ENCODE measurements at regions not wholly inside any gene's neighbourhood (a gene's known extent, or its start where the extent isn't known, plus 50 kb on each side); places are given as distances from the start of the nearest gene placed in this dataset.

DNA sequence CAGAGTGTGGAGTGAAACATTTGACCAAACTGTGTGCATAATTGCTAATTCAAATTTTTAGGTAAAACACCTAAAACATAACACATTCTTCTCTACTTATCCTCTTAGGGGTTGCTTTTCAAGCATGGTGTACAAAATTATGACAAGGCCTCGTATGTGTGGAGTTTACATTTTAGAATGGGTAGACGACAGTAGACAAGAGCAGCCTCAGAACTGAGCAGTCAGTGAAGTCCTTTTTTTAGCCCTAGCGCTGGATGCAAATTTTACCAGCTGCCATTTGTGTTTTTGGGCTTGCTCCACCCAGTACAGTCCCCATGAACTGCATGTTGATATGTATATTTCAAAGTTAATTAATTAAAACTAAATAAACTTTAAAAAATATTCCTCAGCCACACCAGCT is 64.7 kb upstream of the TOP3B start:
- no peak for TF ChIP-seq POLR2A (IDR thresholded peaks at IDR 0.05)
- TF ChIP-seq, protein P1, sequence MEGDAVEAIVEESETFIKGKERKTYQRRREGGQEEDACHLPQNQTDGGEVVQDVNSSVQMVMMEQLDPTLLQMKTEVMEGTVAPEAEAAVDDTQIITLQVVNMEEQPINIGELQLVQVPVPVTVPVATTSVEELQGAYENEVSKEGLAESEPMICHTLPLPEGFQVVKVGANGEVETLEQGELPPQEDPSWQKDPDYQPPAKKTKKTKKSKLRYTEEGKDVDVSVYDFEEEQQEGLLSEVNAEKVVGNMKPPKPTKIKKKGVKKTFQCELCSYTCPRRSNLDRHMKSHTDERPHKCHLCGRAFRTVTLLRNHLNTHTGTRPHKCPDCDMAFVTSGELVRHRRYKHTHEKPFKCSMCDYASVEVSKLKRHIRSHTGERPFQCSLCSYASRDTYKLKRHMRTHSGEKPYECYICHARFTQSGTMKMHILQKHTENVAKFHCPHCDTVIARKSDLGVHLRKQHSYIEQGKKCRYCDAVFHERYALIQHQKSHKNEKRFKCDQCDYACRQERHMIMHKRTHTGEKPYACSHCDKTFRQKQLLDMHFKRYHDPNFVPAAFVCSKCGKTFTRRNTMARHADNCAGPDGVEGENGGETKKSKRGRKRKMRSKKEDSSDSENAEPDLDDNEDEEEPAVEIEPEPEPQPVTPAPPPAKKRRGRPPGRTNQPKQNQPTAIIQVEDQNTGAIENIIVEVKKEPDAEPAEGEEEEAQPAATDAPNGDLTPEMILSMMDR (IDR thresholded peaks at IDR 0.05): no peak
